HepG2 (cell line): ENCODE measurements at regions not wholly inside any gene's neighbourhood (a gene's known extent, or its start where the extent isn't known, plus 50 kb on each side); places are given as distances from the start of the nearest gene placed in this dataset.

Source experiments
- ATAC-seq: fragments of 200-7000 bp; cut with Tn5 transposase; 3 replicates; pipeline ENCODE4 v1.9.1; 2020; ENCODE audit warnings: mild to moderate bottlenecking, moderate library complexity
- BruUV-seq: library from RNA; stranded (reverse); fragments of 400-500 nt; replicated peaks from 2 replicates; lab custom pipeline; 2021; lab: Mats Ljungman, UMichigan
- CTCF ChIA-PET: fragments of 300-600 bp; formaldehyde crosslinking; extraction: SDS; loops from one replicate; lab custom pipeline; 2021; ENCODE audit warnings: low total read pairs, inconsistent platforms, low intra/inter-chr PET ratio; lab: Yijun Ruan, JAX
- POLR2A ChIA-PET: fragments of 350-600 bp; sonication (Branson Sonifier 250); formaldehyde crosslinking; loops from one replicate; lab custom pipeline; 2020; ENCODE audit warnings: antibody characterized with exemption, inconsistent platforms; lab: Yijun Ruan, JAX
- DNase-seq: peaks from one replicate; pipeline ENCODE4 v3.0.0-alpha.2; 2015; ENCODE audit warnings: low spot score
- FAIRE-seq: peaks from 3 replicates; lab custom pipeline; 2011; peaks lifted over from hg19 to GRCh38; lab: Jason Lieb, UNC
- H2AFZ ChIP-seq: one replicate; pipeline ENCODE4 v1.6.1; 2011; ENCODE audit warnings: low read length, inconsistent platforms
- H3K27ac ChIP-seq: fragments of 300-600 bp; 3 replicates; pipeline ENCODE4 v1.8.0; 2011; ENCODE audit warnings: mixed run types, mild to moderate bottlenecking, mixed read lengths, low read length, inconsistent platforms; ENCODE audit not compliant: insufficient read depth; ENCODE audit errors: extremely low read length
- H3K27me3 ChIP-seq, 2 experiments: fragments of 200-600 bp in 1 of 2; 2 replicates in 1 of 2; 3 replicates in 1 of 2; pipeline versions ENCODE4 v1.6.0 to v1.8.0; 2011; ENCODE audit warnings: low read length in 2 of 2, mild to moderate bottlenecking in 2 of 2, moderate library complexity in 2 of 2, inconsistent platforms in 1 of 2; ENCODE audit not compliant: insufficient read depth in 2 of 2, control insufficient read depth in 1 of 2
- H3K36me3 ChIP-seq, 2 experiments: fragments of 200-600 bp in 1 of 2; replicated peaks in 1 of 2; 2 replicates in 1 of 2; 3 replicates in 1 of 2; pipeline versions ENCODE4 v1.5.1 to v1.8.0; 2011; ENCODE audit warnings: low read length in 2 of 2, inconsistent platforms in 1 of 2; ENCODE audit not compliant: insufficient read depth in 2 of 2, control insufficient read depth in 1 of 2
- H3K4me1 ChIP-seq: 2 replicates; pipeline ENCODE4 v1.5.1; 2012; ENCODE audit warnings: low read length, inconsistent platforms; ENCODE audit not compliant: insufficient read depth
- H3K4me2 ChIP-seq: 2 replicates; pipeline ENCODE4 v1.6.0; 2011; ENCODE audit warnings: low read depth, low read length, inconsistent platforms
- H3K4me3 ChIP-seq, 3 experiments: fragments of 200-600 bp in 1 of 3; sonication (generic), shearing (Covaris generic) in 1 of 3; replicated peaks in 1 of 3; 2 replicates each; pipeline ENCODE4 v1.5.1; 2011 to 2016; ENCODE audit warnings: low read length in 3 of 3, inconsistent platforms in 2 of 3, low read depth in 2 of 3, mild to moderate bottlenecking in 2 of 3, control low read depth in 1 of 3, mixed read lengths in 1 of 3; ENCODE audit not compliant: insufficient read depth in 1 of 3
- H3K79me2 ChIP-seq: one replicate; pipeline ENCODE4 v1.6.1; 2011; ENCODE audit warnings: low read length, inconsistent platforms; ENCODE audit not compliant: insufficient read depth
- H3K9ac ChIP-seq: 2 replicates; pipeline ENCODE4 v1.6.0; 2011; ENCODE audit warnings: mild to moderate bottlenecking, low read depth, low read length, inconsistent platforms; ENCODE audit not compliant: insufficient read depth
- H3K9me3 ChIP-seq: 2 replicates; pipeline ENCODE4 v1.5.1; 2012; ENCODE audit warnings: mild to moderate bottlenecking, low read length
- H4K20me1 ChIP-seq: 2 replicates; pipeline ENCODE4 v1.6.0; 2011; ENCODE audit warnings: inconsistent platforms, mild to moderate bottlenecking, low read length, moderate library complexity; ENCODE audit not compliant: insufficient read depth
- ATM ChIP-seq: fragments of 450-650 bp; IDR thresholded peaks from 2 replicates; pipeline ENCODE4 v1.7.1; 2017; ENCODE audit warnings: mild to moderate bottlenecking, borderline replicate concordance
- CSRNP1 ChIP-seq: sonication (generic); formaldehyde crosslinking; IDR thresholded peaks from 2 replicates; pipeline ENCODE4 v1.8.1; 2023; ENCODE audit warnings: mild to moderate bottlenecking, missing genetic modification reagents
- GFI1 ChIP-seq: sonication (generic); formaldehyde crosslinking; IDR thresholded peaks from 2 replicates; pipeline ENCODE4 v1.5.0; 2020; ENCODE audit warnings: missing genetic modification reagents, mild to moderate bottlenecking, borderline replicate concordance
- MXD3 ChIP-seq: IDR thresholded peaks from 2 replicates; pipeline ENCODE4 v1.6.1; 2016; ENCODE audit warnings: mild to moderate bottlenecking, missing biosample characterization, missing genetic modification reagents
- NFE2L1 ChIP-seq: sonication (generic); formaldehyde crosslinking; IDR thresholded peaks from 2 replicates; pipeline ENCODE4 v1.4.0; 2020; ENCODE audit warnings: missing genetic modification reagents, mild to moderate bottlenecking, borderline replicate concordance
- ONECUT2 ChIP-seq: sonication (generic); formaldehyde crosslinking; IDR thresholded peaks from 2 replicates; pipeline ENCODE4 v1.4.0; 2020; ENCODE audit warnings: missing genetic modification reagents
- RARA ChIP-seq: IDR thresholded peaks from 2 replicates; pipeline ENCODE4 v1.6.1; 2016; ENCODE audit warnings: missing genetic modification reagents, missing compliant biosample characterization
- RFXANK ChIP-seq: IDR thresholded peaks from 2 replicates; pipeline ENCODE4 v1.6.1; 2016
- SALL2 ChIP-seq: sonication (generic); formaldehyde crosslinking; IDR thresholded peaks from 2 replicates; pipeline ENCODE4 v1.8.1; 2023; ENCODE audit warnings: mild to moderate bottlenecking, missing genetic modification reagents, inconsistent platforms
- ZNF275 ChIP-seq: sonication (generic); formaldehyde crosslinking; IDR thresholded peaks from 2 replicates; pipeline ENCODE4 v1.8.0; 2022; ENCODE audit warnings: missing genetic modification reagents, mild to moderate bottlenecking, inconsistent platforms, borderline replicate concordance
- ZNF317 ChIP-seq: sonication (generic); formaldehyde crosslinking; IDR thresholded peaks from 2 replicates; pipeline ENCODE4 v1.5.0; 2020; ENCODE audit warnings: mild to moderate bottlenecking, missing genetic modification reagents
- ZNF367 ChIP-seq: sonication (generic); formaldehyde crosslinking; IDR thresholded peaks from 2 replicates; pipeline ENCODE4 v1.4.0; 2020; ENCODE audit warnings: missing genetic modification reagents, borderline replicate concordance
- ZNF512B ChIP-seq: sonication (generic); formaldehyde crosslinking; IDR thresholded peaks from 2 replicates; pipeline ENCODE4 v1.5.1; 2020; ENCODE audit warnings: missing genetic modification reagents, mild to moderate bottlenecking, borderline replicate concordance
- ZNF850 ChIP-seq: sonication (generic); formaldehyde crosslinking; conservative IDR thresholded peaks from 2 replicates; pipeline ENCODE4 v1.9.0; 2021; ENCODE audit warnings: mild to moderate bottlenecking, missing genetic modification reagents
- ZNF878 ChIP-seq: sonication (generic); formaldehyde crosslinking; IDR thresholded peaks from 2 replicates; pipeline ENCODE4 v1.8.1; 2023; ENCODE audit warnings: mild to moderate bottlenecking, missing genetic modification reagents, moderate library complexity
- ZNF879 ChIP-seq: sonication (generic); formaldehyde crosslinking; IDR thresholded peaks from 2 replicates; pipeline ENCODE4 v1.8.1; 2023; ENCODE audit warnings: missing genetic modification reagents
- WGBS: methylation state at CpG from one replicate; pipeline ENCODE4 v1.1.6; 2017; ENCODE audit warnings: low lambda C conversion rate; 5-methylcytosine and 5-hydroxymethylcytosine counted together
- in situ Hi-C: cut with HindIII; loops from 2 replicates; pipeline ENCODE4 v1.10.0; 2017; ENCODE audit warnings: low pct_unique_long_range_greater_than_20kb; ENCODE audit not compliant: extremely low pct_ligation_motif_present
- intact Hi-C: fragments of 100-400 bp; cut with micrococcal nuclease; formaldehyde crosslinking; loops from one replicate; pipeline ENCODE4 v1.10.0; 2022; ENCODE audit not compliant: unreplicated experiment

GRCh38 chr5:103648086-103648485 lies 85.5 kb upstream of the NUDT12 start (continued):
- TF ChIP-seq SALL2 (CRISPR knock-in tag): no peak
- TF ChIP-seq RARA (CRISPR knock-in tag): no peak
- no peak for TF ChIP-seq ZNF367
- no peak for TF ChIP-seq ONECUT2 (CRISPR knock-in tag)
- no peak for TF ChIP-seq NFE2L1 (CRISPR knock-in tag)

GRCh38 chr5:103646698-103647614 lies 84.4 kb upstream of the NUDT12 start:
- ChIA-PET CTCF (no interaction called here), POLR2A (no interaction called here)
- H3K4me1 ChIP-seq: no peaks in the 10 kb centered on the region
- no peaks in the 10 kb centered on the region for H4K20me1 ChIP-seq
- ATAC-seq: no peak
- H3K9me3 ChIP-seq: no peaks in the 10 kb centered on the region
- no peak overlapping the region for H3K27ac ChIP-seq
- H3K4me3 ChIP-seq: no peak overlapping the region
- in situ Hi-C loops: no loop called here
- no peaks in the 10 kb centered on the region for H3K27me3 ChIP-seq
- intact Hi-C loops: no loop called here
- H2AFZ ChIP-seq: no peak overlapping the region
- no peak for TF ChIP-seq ZNF878 (CRISPR knock-in tag)
- TF ChIP-seq ZNF512B (CRISPR knock-in tag): no peak
- TF ChIP-seq GFI1 (CRISPR knock-in tag): no peak
- no peak for TF ChIP-seq ZNF275 (CRISPR knock-in tag)
- TF ChIP-seq ZNF850: no peak
- TF ChIP-seq RFXANK (CRISPR knock-in tag): no peak
- TF ChIP-seq ATM: no peak
- no peak for TF ChIP-seq CSRNP1 (CRISPR knock-in tag)
- no peak for TF ChIP-seq ZNF879 (CRISPR knock-in tag)
- TF ChIP-seq ZNF317 (CRISPR knock-in tag): no peak
- TF ChIP-seq MXD3 (CRISPR knock-in tag): no peak
- 28% methylated on average over 6 of the region's 6 CpGs for WGBS
- no peak for DNase-seq
- H3K36me3 ChIP-seq: no peaks in the 10 kb centered on the region
- BruUV-seq: no TSS peak
- H3K4me2 ChIP-seq: no peak overlapping the region
- no peak overlapping the region for H3K9ac ChIP-seq
- FAIRE-seq: no peak
- H3K79me2 ChIP-seq: no peaks in the 10 kb centered on the region
